RWPE1 (cell line): ENCODE measurements at regions not wholly inside any gene's neighbourhood (a gene's known extent, or its start where the extent isn't known, plus 50 kb on each side); places are given as distances from the start of the nearest gene placed in this dataset.

ENCODE experiments used
- CTCF ChIA-PET: fragments of 350-600 bp; sonication (Branson Sonifier 250); formaldehyde crosslinking; extraction: SDS; loops from one replicate; lab custom pipeline; 2021; lab: Yijun Ruan, JAX
- POLR2A ChIA-PET: fragments of 400-600 bp; formaldehyde crosslinking; extraction: SDS; loops from one replicate; lab custom pipeline; 2020; ENCODE audit warnings: antibody characterized with exemption; ENCODE audit not compliant: low non-redundant PET; lab: Yijun Ruan, JAX
- DNase-seq: peaks from one replicate; pipeline ENCODE4 v3.0.0; 2012; ENCODE audit warnings: low spot score
- H3K27ac ChIP-seq: fragments of 450-650 bp; 2 replicates; pipeline ENCODE4 v1.5.1; 2017
- TF ChIP-seq, protein P1 (sequence below): fragments of 450-650 bp; conservative IDR thresholded peaks from 2 replicates; pipeline ENCODE4 v1.5.1; 2017; ENCODE audit warnings: low read depth, mild to moderate bottlenecking

DNA sequence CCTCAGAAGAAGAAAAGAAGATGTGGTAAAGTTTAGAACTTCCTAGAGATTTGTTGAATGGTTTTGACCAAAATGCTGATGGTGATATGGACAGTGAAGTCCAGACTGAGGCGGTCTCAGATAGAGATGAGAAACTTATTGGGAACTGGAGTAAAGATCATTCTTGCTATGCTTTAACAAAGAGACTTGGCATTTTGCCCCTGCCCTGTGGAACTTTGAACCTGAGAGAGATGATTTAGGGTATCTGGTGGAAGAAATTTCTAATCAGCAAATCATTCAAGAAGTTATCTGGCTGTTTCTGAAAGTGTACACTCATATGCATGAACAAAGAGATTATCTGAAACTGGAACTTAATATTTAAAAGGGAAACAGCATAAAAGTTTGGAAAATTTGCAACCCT, 505.2 kb downstream of the NSUN3 start:
- H3K27ac ChIP-seq: no peak overlapping the region
- POLR2A ChIA-PET: no interaction called here
- TF ChIP-seq, protein P1, sequence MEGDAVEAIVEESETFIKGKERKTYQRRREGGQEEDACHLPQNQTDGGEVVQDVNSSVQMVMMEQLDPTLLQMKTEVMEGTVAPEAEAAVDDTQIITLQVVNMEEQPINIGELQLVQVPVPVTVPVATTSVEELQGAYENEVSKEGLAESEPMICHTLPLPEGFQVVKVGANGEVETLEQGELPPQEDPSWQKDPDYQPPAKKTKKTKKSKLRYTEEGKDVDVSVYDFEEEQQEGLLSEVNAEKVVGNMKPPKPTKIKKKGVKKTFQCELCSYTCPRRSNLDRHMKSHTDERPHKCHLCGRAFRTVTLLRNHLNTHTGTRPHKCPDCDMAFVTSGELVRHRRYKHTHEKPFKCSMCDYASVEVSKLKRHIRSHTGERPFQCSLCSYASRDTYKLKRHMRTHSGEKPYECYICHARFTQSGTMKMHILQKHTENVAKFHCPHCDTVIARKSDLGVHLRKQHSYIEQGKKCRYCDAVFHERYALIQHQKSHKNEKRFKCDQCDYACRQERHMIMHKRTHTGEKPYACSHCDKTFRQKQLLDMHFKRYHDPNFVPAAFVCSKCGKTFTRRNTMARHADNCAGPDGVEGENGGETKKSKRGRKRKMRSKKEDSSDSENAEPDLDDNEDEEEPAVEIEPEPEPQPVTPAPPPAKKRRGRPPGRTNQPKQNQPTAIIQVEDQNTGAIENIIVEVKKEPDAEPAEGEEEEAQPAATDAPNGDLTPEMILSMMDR: no peak
- DNase-seq: no peak
- CTCF ChIA-PET: no interaction called here

DNA sequence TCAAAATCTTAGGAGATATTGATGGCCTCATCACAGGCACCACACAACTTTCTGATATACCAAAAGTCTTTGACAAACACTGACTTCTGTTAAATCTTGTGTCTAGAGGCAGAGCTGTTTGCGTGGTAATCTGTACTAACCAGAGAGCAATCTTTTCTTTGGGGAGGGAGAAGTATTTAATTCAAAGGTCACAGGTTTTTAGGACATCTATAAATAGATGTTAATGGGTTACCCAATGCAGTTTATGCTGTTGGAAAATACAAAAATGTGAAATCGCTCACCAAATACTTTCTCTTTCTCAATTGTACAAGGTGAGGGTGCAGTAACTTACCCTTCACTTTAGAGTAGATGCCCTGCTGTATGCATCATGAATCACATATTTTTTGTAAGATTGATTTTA, 510.5 kb downstream of the NSUN3 start:
- no peak for DNase-seq
- CTCF ChIA-PET: no interaction called here
- H3K27ac ChIP-seq: no peak overlapping the region
- TF ChIP-seq, protein P1: no peak
- POLR2A ChIA-PET: no interaction called here

DNA sequence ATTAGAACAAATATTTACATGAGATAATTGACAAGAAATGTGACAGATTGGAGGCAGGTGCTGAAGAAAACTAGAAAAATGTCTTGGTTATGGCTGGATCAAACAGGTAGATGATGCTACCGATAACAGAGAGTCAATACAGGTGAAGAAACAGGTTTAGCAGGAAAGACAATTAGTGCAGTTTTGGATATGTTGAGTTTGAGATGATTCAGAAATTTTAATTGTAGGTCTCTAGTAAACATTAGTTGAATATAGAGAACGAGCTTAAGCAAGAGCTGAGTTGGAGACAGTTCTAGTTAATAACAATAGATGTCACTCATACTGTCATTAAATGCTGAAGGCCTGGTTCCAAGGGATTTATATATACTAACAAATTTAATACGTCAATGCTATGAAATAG, 524.4 kb downstream of the NSUN3 start:
- TF ChIP-seq, protein P1: no peak
- POLR2A ChIA-PET: no interaction called here
- H3K27ac ChIP-seq: no peak overlapping the region
- CTCF ChIA-PET: no interaction called here
- no peak for DNase-seq

DNA sequence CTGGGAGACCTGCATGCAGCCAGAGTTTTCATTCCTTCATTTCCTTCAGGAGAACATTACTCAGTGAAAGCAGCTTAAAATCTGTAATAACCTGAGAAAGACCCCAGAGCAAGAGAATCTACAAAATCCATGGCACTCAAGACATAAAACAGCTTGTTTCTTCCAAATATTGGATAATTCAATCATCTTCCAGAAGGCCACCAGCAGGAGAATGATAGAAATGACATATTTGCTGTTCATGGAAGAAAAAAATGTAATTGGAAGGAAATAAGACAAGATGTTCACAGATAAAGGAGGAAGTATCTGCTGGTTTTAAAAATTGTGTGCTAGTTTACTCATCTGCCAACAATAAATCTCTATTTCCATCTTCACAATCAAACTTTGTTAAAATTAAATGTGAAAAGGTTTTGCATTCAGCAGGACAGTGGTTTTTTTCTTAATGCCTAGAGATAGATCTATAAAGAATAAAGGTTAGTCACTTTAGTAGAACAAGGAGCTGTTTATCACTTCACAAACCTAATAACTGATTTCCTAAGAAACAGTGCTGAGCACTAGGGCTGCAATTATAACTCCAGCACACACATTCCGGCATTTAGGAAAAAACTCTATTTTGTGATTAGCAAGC, 530.8 kb downstream of the NSUN3 start:
- CTCF ChIA-PET: interaction anchor here (0.7 kb wide), 1 partner anchor 11 kb away, joined by 3 read pairs; no protein-coding TSS in a partner anchor
- TF ChIP-seq, protein P1: no peak

DNA sequence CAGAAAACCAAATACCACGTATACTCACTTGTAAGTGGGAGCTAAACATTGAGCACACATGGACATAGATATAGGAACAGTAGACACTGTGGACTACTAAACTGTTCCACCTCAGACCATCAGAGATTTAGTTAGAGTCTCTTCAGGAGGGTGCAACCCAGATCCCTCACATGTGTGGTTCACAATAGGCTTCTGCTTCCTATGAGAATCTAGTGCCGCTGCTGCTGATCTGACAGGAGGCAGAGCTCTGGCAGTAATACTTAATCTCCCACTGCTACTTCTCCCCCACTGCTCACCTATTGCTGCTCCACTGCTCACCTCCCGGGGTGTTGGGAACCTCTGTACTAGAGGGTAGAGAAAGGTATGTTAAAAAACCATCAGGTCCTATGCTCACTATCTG, 533.3 kb downstream of the NSUN3 start:
- no peak overlapping the region for H3K27ac ChIP-seq
- CTCF ChIA-PET: no interaction called here
- POLR2A ChIA-PET: no interaction called here
- TF ChIP-seq, protein P1: no peak
- no peak for DNase-seq

More for the DNA sequence above, 530.8 kb downstream of the NSUN3 start:
- DNase-seq: no peak
- POLR2A ChIA-PET: no interaction called here
- no peak overlapping the region for H3K27ac ChIP-seq

DNA sequence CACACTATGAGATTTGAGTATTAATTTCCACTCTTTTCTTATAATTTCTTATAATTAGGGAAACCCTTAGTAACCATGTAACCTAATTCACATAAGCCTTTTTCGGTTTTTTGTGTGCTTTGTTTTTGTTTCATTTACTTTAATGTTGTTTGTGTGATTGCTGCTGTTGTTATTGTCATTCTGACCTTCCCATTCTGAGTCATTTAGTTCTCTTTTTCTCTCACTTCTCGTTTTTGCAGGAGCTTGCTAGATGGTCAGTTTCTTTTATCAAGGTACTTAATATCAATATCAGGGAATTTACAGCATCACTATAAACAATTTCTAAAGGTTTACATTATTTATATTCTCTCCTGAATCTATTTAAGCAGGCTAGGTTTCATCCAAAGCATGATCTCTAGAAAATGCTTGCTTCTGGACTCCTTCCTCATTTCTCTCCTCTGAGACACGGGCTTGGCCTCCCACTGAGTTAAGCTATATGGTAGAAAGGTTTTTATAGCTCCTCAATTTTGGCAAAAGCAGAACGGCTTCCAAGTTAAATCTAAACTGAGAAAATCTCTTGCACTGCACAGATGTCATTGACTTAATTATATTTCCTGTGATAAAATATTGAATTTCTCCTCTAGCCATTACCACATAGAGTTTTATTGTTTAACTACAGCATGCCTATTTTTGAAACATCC, 534.2 kb downstream of the NSUN3 start:
- no peak overlapping the region for H3K27ac ChIP-seq
- POLR2A ChIA-PET: no interaction called here
- TF ChIP-seq, protein P1: no peak
- no peak for DNase-seq
- CTCF ChIA-PET: no interaction called here
